ENCODE measurements at regions not wholly inside any gene's neighbourhood (a gene's known extent, or its start where the extent isn't known, plus 50 kb on each side); places are given as distances from the start of the nearest gene placed in this dataset.

- Histone ChIP-seq H3K9me3 (ENCODE audit: low read length) (no peaks in the 10 kb centered on the region), H3K27ac (ENCODE audit: low read length) (no peak overlapping the region), H3K79me2 (replicated peaks; ENCODE audit: insufficient read depth, low read length) (no peaks in the 10 kb centered on the region), H4K20me1 (ENCODE audit: insufficient read depth) (no peaks in the 10 kb centered on the region), H3K36me3 (ENCODE audit: insufficient read depth, low read length) (no peaks in the 10 kb centered on the region), H3K4me2 (ENCODE audit: low read length) (no peak overlapping the region), H3K9ac (ENCODE audit: low read length) (no peak overlapping the region), H3K27me3 (ENCODE audit: insufficient read depth, low read depth, low read length) (no peaks in the 10 kb centered on the region), H2AFZ (ENCODE audit: low read depth, low read length) (no peak overlapping the region), H3K9me2 (ENCODE audit: insufficient read depth, low read length) (no peaks in the 10 kb centered on the region), H3F3A (ENCODE audit: insufficient read depth, low read length, poor library complexity, severe bottlenecking) (no peaks in the 10 kb centered on the region), H3K4me3 (ENCODE audit: low read length) (no peak overlapping the region)
- TF ChIP-seq SMC3 (conservative IDR thresholded peaks at IDR 0.05; ENCODE audit: poor library complexity) (no peak), POLR2AphosphoS5 (IDR thresholded peaks at IDR 0.05) (no peak), CTCF (IDR thresholded peaks at IDR 0.05; ENCODE audit: poor library complexity, severe bottlenecking) (no peak)
Observed at GRCh38 chr12:90611048-90611447, 343.9 kb downstream of the CCER1 start.

GRCh38 chr12:90593596-90594295 lies 361.2 kb downstream of the CCER1 start:
- no peak overlapping the region for H2AFZ ChIP-seq (ENCODE audit: low read depth, low read length)
- H3K9me3 ChIP-seq (ENCODE audit: low read length), result no peaks in the 10 kb centered on the region
- H3K27me3 ChIP-seq (ENCODE audit: insufficient read depth, low read depth, low read length), result no peaks in the 10 kb centered on the region
- H3K79me2 ChIP-seq (replicated peaks; ENCODE audit: insufficient read depth, low read length), result no peaks in the 10 kb centered on the region
- H4K20me1 ChIP-seq (ENCODE audit: insufficient read depth), result no peaks in the 10 kb centered on the region
- no peak for TF ChIP-seq REST (IDR thresholded peaks at IDR 0.05; ENCODE audit: borderline replicate concordance)
- TF ChIP-seq TAF1 (IDR thresholded peaks at IDR 0.05; ENCODE audit: low read depth), result no peak
- no peak for TF ChIP-seq EP300 (conservative IDR thresholded peaks at IDR 0.05; ENCODE audit: poor library complexity, severe bottlenecking)
- no peak for TF ChIP-seq MXI1 (conservative IDR thresholded peaks at IDR 0.05; ENCODE audit: poor library complexity, severe bottlenecking)
- TF ChIP-seq EZH2 (IDR thresholded peaks at IDR 0.05; ENCODE audit: borderline replicate concordance, insufficient read depth, low read length, poor library complexity, severe bottlenecking), result no peak
- no peak for TF ChIP-seq CTCF (IDR thresholded peaks at IDR 0.05; ENCODE audit: poor library complexity, severe bottlenecking)
- no peak for TF ChIP-seq POLR2AphosphoS5 (IDR thresholded peaks at IDR 0.05)
- no peaks in the 10 kb centered on the region for H3K36me3 ChIP-seq (ENCODE audit: insufficient read depth, low read length)
- no peaks in the 10 kb centered on the region for H3K9me2 ChIP-seq (ENCODE audit: insufficient read depth, low read length)
- no peaks in the 10 kb centered on the region for H3F3A ChIP-seq (ENCODE audit: insufficient read depth, low read length, poor library complexity, severe bottlenecking)
- H3K27ac ChIP-seq (ENCODE audit: low read length), result no peak overlapping the region
- no peak overlapping the region for H3K9ac ChIP-seq (ENCODE audit: low read length)
- H3K4me3 ChIP-seq (ENCODE audit: low read length), result no peak overlapping the region
- H3K4me2 ChIP-seq (ENCODE audit: low read length), result no peak overlapping the region

All from neural cell (in vitro differentiated cells).